ENCODE measurements at regions not wholly inside any gene's neighbourhood (a gene's known extent, or its start where the extent isn't known, plus 50 kb on each side); places are given as distances from the start of the nearest gene placed in this dataset.

GRCh38 chr4:141926406-141926805 lies 290.0 kb downstream of the IL15 start:
- DNase-seq: no peak
- dilution Hi-C loops (cut with HindIII; ENCODE audit: low sequenced_read_pairs, unreplicated experiment) (no loop called here), intact Hi-C loops (cut with micrococcal nuclease) (no loop called here)

More at GRCh38 chr4:141926406-141926805, 290.0 kb downstream of the IL15 start:
- no peak overlapping the region for H4K91ac ChIP-seq (ENCODE audit: insufficient read depth, low read depth, low read length)
- no peak overlapping the region for H4K8ac ChIP-seq (ENCODE audit: low read depth in 2 of 2, low read length in 2 of 2)
- H3K9ac ChIP-seq (ENCODE audit: low read depth, low read length): no peak overlapping the region
- no peaks in the 10 kb centered on the region for H3K9me1 ChIP-seq (ENCODE audit: insufficient read depth, low read length)
- no peak overlapping the region for H2BK20ac ChIP-seq (ENCODE audit: low read depth, low read length)
- no peak overlapping the region for H3K4ac ChIP-seq (ENCODE audit: low read depth, low read length)
- no peak overlapping the region for H3K18ac ChIP-seq (ENCODE audit: low read depth, low read length)
- no peak overlapping the region for H3K27ac ChIP-seq (ENCODE audit: insufficient read depth, low read length)
- H4K5ac ChIP-seq (ENCODE audit: low read depth, low read length): no peak overlapping the region
- no peak overlapping the region for H3K23ac ChIP-seq (ENCODE audit: low read depth, low read length)
- H3K4me1 ChIP-seq (ENCODE audit: control insufficient read depth, insufficient read depth, low read length): no peaks in the 10 kb centered on the region
- no peak overlapping the region for H2BK120ac ChIP-seq (ENCODE audit: low read depth, low read length)
- no peak overlapping the region for H2AK9ac ChIP-seq (replicated peaks; ENCODE audit: low read depth, low read length, poor library complexity)
- no peaks in the 10 kb centered on the region for H3K27me3 ChIP-seq (ENCODE audit: control insufficient read depth, insufficient read depth, low read length)
- no peak for ATAC-seq (ENCODE audit: low read depth)
- no peak overlapping the region for H3K4me3 ChIP-seq (ENCODE audit: insufficient read depth, low read depth, low read length)
- H3K9me3 ChIP-seq (ENCODE audit: control insufficient read depth, insufficient read depth, low read length): no peaks in the 10 kb centered on the region
- H3K4me2 ChIP-seq (ENCODE audit: low read depth, low read length): no peak overlapping the region
- no peak overlapping the region for H2AFZ ChIP-seq (replicated peaks; ENCODE audit: low read length, poor library complexity)
- TF ChIP-seq FOS (IDR thresholded peaks at IDR 0.05; ENCODE audit: low read depth, low read length) (no peak), USF2 (IDR thresholded peaks at IDR 0.05; ENCODE audit: low read depth, low read length) (no peak), POLR2A (IDR thresholded peaks at IDR 0.05; ENCODE audit: low read depth, low read length) (no peak), BHLHE40 (IDR thresholded peaks at IDR 0.05; ENCODE audit: low read depth, low read length) (no peak), SMC3 (IDR thresholded peaks at IDR 0.05; ENCODE audit: low read depth, low read length) (no peak), NFE2L2 (IDR thresholded peaks at IDR 0.05; ENCODE audit: low read depth, low read length) (no peak), MAFK (IDR thresholded peaks at IDR 0.05; ENCODE audit: low read depth, low read length) (no peak), CEBPB (IDR thresholded peaks at IDR 0.05; ENCODE audit: low read depth, low read length) (no peak), RFX5 (IDR thresholded peaks at IDR 0.05; ENCODE audit: low read depth, low read length) (no peak), CHD1 (IDR thresholded peaks at IDR 0.05; ENCODE audit: low read depth, low read length) (no peak), CTCF (conservative IDR thresholded peaks at IDR 0.05; ENCODE audit: low read depth, low read length) (no peak), MAZ (IDR thresholded peaks at IDR 0.05; ENCODE audit: borderline replicate concordance, low read depth, low read length) (no peak), RCOR1 (IDR thresholded peaks at IDR 0.05; ENCODE audit: insufficient replicate concordance, low read length) (no peak), MXI1 (IDR thresholded peaks at IDR 0.05; ENCODE audit: borderline replicate concordance, low read depth, low read length) (no peak), RAD21 (IDR thresholded peaks at IDR 0.05; ENCODE audit: low read length) (no peak), ELK1 (IDR thresholded peaks at IDR 0.05; ENCODE audit: borderline replicate concordance, low read depth, low read length) (no peak)
- ChIA-PET CTCF (no interaction called here), POLR2A (ENCODE audit: unreplicated experiment) (no interaction called here)
- no peaks in the 10 kb centered on the region for H4K20me1 ChIP-seq (ENCODE audit: insufficient read depth, low read length)
- in situ Hi-C loops (cut with MboI; ENCODE audit: low sequenced_read_pairs): no loop called here
- no peak overlapping the region for H2BK15ac ChIP-seq (ENCODE audit: low read depth, low read length)
- no peak overlapping the region for H3K56ac ChIP-seq (ENCODE audit: extremely low read depth, insufficient read depth, low read length)
- H2AK5ac ChIP-seq (ENCODE audit: low read depth, low read length): no peak overlapping the region
- no peaks in the 10 kb centered on the region for H3K36me3 ChIP-seq (ENCODE audit: control insufficient read depth, insufficient read depth, low read length)
- H3K14ac ChIP-seq (replicated peaks; ENCODE audit: low read depth, low read length): no peak overlapping the region
- BruUV-seq (replicated peaks): no TSS peak
- H2BK5ac ChIP-seq (ENCODE audit: low read depth, low read length, poor library complexity, severe bottlenecking): no peak overlapping the region
- no CpG with 5 or more reads among the region's 1 CpG for WGBS, 2 experiments (ENCODE audit: extremely low coverage in 2 of 2, insufficient read length in 1 of 2)
- no peaks in the 10 kb centered on the region for H3K79me1 ChIP-seq (ENCODE audit: low read depth in 1 of 2, low read length in 2 of 2)

Measured in IMR-90 (cell line).